GM06990 (cell line): ENCODE measurements at regions not wholly inside any gene's neighbourhood (a gene's known extent, or its start where the extent isn't known, plus 50 kb on each side); places are given as distances from the start of the nearest gene placed in this dataset.
A peak's percentile ranks its signal among the peaks of the same experiment; 100 is the strongest.

Experiments used
- DNase-seq: peaks from one replicate; pipeline ENCODE4 v3.0.0-alpha.2; 2011; ENCODE audit not compliant: insufficient read length; ENCODE audit errors: extremely low read depth
- H3K27me3 ChIP-seq: replicated peaks from 2 replicates; pipeline ENCODE4 v1.6.0; 2011; ENCODE audit warnings: low read length; ENCODE audit not compliant: control insufficient read depth, insufficient read depth
- H3K36me3 ChIP-seq: 2 replicates; pipeline ENCODE4 v1.5.1; 2011; ENCODE audit warnings: low read length; ENCODE audit not compliant: control insufficient read depth, insufficient read depth
- H3K4me3 ChIP-seq: replicated peaks from 2 replicates; pipeline ENCODE4 v1.5.1; 2011; ENCODE audit warnings: low read depth, mild to moderate bottlenecking, control low read depth, low read length
- TF ChIP-seq, protein P1 (sequence below): IDR thresholded peaks from 2 replicates; pipeline ENCODE4 v1.5.1; 2011; ENCODE audit warnings: low read length, control low read depth, mild to moderate bottlenecking, inconsistent platforms; ENCODE audit not compliant: insufficient read depth, poor library complexity, severe bottlenecking

- Histone ChIP-seq H3K36me3 (no peaks in the 10 kb centered on the region), H3K4me3 (no peak overlapping the region), H3K27me3 (no peaks in the 10 kb centered on the region)
- DNase-seq: no peak
- TF ChIP-seq, protein P1, sequence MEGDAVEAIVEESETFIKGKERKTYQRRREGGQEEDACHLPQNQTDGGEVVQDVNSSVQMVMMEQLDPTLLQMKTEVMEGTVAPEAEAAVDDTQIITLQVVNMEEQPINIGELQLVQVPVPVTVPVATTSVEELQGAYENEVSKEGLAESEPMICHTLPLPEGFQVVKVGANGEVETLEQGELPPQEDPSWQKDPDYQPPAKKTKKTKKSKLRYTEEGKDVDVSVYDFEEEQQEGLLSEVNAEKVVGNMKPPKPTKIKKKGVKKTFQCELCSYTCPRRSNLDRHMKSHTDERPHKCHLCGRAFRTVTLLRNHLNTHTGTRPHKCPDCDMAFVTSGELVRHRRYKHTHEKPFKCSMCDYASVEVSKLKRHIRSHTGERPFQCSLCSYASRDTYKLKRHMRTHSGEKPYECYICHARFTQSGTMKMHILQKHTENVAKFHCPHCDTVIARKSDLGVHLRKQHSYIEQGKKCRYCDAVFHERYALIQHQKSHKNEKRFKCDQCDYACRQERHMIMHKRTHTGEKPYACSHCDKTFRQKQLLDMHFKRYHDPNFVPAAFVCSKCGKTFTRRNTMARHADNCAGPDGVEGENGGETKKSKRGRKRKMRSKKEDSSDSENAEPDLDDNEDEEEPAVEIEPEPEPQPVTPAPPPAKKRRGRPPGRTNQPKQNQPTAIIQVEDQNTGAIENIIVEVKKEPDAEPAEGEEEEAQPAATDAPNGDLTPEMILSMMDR: peak; percentile 23
Measured at GRCh38 chr2:192749611-192750200, 555.0 kb upstream of the TMEFF2 start.

- H3K36me3 ChIP-seq: no peaks in the 10 kb centered on the region
- DNase-seq: no peak
- H3K4me3 ChIP-seq: no peak overlapping the region
- TF ChIP-seq, protein P1: no peak
- no peaks in the 10 kb centered on the region for H3K27me3 ChIP-seq
Measured at GRCh38 chr2:192741889-192742288, 547.2 kb upstream of the TMEFF2 start.

GRCh38 chr2:192735447-192735846 is 540.7 kb upstream of the TMEFF2 start:
- DNase-seq: no peak
- Histone ChIP-seq H3K27me3 (no peaks in the 10 kb centered on the region), H3K4me3 (no peak overlapping the region), H3K36me3 (no peaks in the 10 kb centered on the region)
- TF ChIP-seq, protein P1: no peak

GRCh38 chr2:192729369-192729768 is 534.6 kb upstream of the TMEFF2 start:
- no peak for DNase-seq
- TF ChIP-seq, protein P1: no peak
- Histone ChIP-seq H3K4me3 (no peak overlapping the region), H3K36me3 (no peaks in the 10 kb centered on the region), H3K27me3 (no peaks in the 10 kb centered on the region)

DNA sequence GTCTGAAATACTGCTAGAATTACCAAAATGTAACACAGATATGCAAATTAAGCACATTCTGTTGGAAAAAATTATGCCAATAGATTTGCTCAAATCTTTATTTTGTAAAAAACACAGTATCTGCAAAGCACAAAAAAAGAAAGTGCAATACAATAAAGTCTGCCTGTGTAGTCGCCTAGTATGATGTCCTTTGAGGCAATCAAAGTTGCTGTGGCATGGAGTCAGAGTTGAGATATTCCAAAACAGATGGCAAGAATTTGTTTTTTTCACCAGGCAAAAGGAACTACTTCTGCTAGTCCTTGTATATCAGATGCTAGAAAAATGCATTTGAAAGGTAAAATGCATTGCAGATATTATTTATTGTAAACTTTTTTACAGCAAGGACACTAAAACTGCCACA is 531.3 kb upstream of the TMEFF2 start:
- H3K27me3 ChIP-seq: no peaks in the 10 kb centered on the region
- TF ChIP-seq, protein P1: no peak
- H3K4me3 ChIP-seq: no peak overlapping the region

GRCh38 chr2:192719629-192720028 is 524.9 kb upstream of the TMEFF2 start:
- Histone ChIP-seq H3K4me3 (no peak overlapping the region), H3K36me3 (no peaks in the 10 kb centered on the region), H3K27me3 (no peaks in the 10 kb centered on the region)
- TF ChIP-seq, protein P1: no peak
- no peak for DNase-seq

More for the DNA sequence above, 531.3 kb upstream of the TMEFF2 start:
- no peak for DNase-seq
- H3K36me3 ChIP-seq: no peaks in the 10 kb centered on the region
